Esophagus squamous epithelium (tissue), 5 donors: ENCODE measurements at regions not wholly inside any gene's neighbourhood (a gene's known extent, or its start where the extent isn't known, plus 50 kb on each side); places are given as distances from the start of the nearest gene placed in this dataset.

Experiments
- DNase-seq: peaks from one replicate; lab custom pipeline; 2025; lab: John Stamatoyannopoulos, UW
- H3K27ac ChIP-seq, 4 donors: fragments of 200-600 bp; sonication (generic); one replicate each; pipeline ENCODE4 v1.5.1; 2016 to 2019; ENCODE audit warnings: mild to moderate bottlenecking in 1 of 4
- H3K27me3 ChIP-seq, 4 donors: fragments of 200-600 bp; sonication (generic); 1 replicate in 3 of 4; 2 replicates in 1 of 4; pipeline versions ENCODE4 v1.5.1 to v1.6.0; 2017 to 2021; ENCODE audit warnings: antibody characterized with exemption in 1 of 4
- H3K36me3 ChIP-seq, 3 donors: fragments of 200-600 bp; sonication (generic); one replicate each; pipeline ENCODE4 v1.5.1; 2016 to 2019
- H3K4me1 ChIP-seq, 3 donors: fragments of 200-600 bp; sonication (generic); one replicate each; pipeline ENCODE4 v1.5.1; 2017 to 2019
- H3K4me3 ChIP-seq, 4 donors: fragments of 200-600 bp; sonication (generic); 1 replicate in 3 of 4; 2 replicates in 1 of 4; pipeline ENCODE4 v1.5.1; 2016 to 2019; ENCODE audit warnings: mild to moderate bottlenecking in 2 of 4, moderate library complexity in 1 of 4
- H3K9me3 ChIP-seq, 3 donors: fragments of 200-600 bp; sonication (generic); one replicate each; pipeline ENCODE4 v1.5.1; 2016 to 2019
- CTCF ChIP-seq, 6 experiments: fragments of 450-650 bp in 4 of 6; fragments of 200-600 bp in 2 of 6; sonication (generic) in 2 of 6; IDR thresholded peaks; one replicate each; pipeline ENCODE4 v1.5.1; 2016 to 2019; ENCODE audit warnings: antibody characterized with exemption in 6 of 6, mild to moderate bottlenecking in 4 of 6, moderate library complexity in 4 of 6
- POLR2A ChIP-seq, 4 donors: fragments of 450-650 bp; IDR thresholded peaks; one replicate each; pipeline ENCODE4 v1.6.1; 2017; ENCODE audit warnings: antibody characterized with exemption in 4 of 4, mild to moderate bottlenecking in 4 of 4, moderate library complexity in 3 of 4
- WGBS, 2 donors: methylation state at CpG; one replicate each; pipeline ENCODE4 v1.1.5; 2018; 5-methylcytosine and 5-hydroxymethylcytosine counted together
- intact Hi-C: fragments of 100-400 bp; cut with DNase I; formaldehyde crosslinking; loops from one replicate; pipeline ENCODE4 v1.15.0; 2022
- donor health status: DM: yes; HTN: yes; CAD: no.

- DNase-seq = no peak
- H3K27me3 ChIP-seq = no peaks in the 10 kb centered on the region
Observed at GRCh38 chr10:31596765-31597164, 277.7 kb downstream of the ZEB1 start.

GRCh38 chr10:31595992-31596391, 277.0 kb downstream of the ZEB1 start:
- Histone ChIP-seq H3K36me3 (no peaks in the 10 kb centered on the region), H3K27ac (no peak overlapping the region), H3K27me3 (no peaks in the 10 kb centered on the region), H3K9me3 (no peaks in the 10 kb centered on the region), H3K4me3 (no peak overlapping the region), H3K4me1 (no peaks in the 10 kb centered on the region)
- no peak for DNase-seq
- WGBS, 2 donors = 75 to 77% methylated on average over 3 of the region's 3 CpGs
- TF ChIP-seq POLR2A (IDR thresholded peaks at IDR 0.05) = no peak
- TF ChIP-seq CTCF (IDR thresholded peaks at IDR 0.05) = no peak
- intact Hi-C loops = no loop called here

More at GRCh38 chr10:31596765-31597164, 277.7 kb downstream of the ZEB1 start:
- Histone ChIP-seq H3K4me3 (no peak overlapping the region), H3K9me3 (no peaks in the 10 kb centered on the region), H3K27ac (no peak overlapping the region), H3K36me3 (no peaks in the 10 kb centered on the region), H3K4me1 (no peaks in the 10 kb centered on the region)
- intact Hi-C loops = no loop called here
- 83 to 100% methylated on average over 1 of the region's 2 CpGs for WGBS, 2 donors
- TF ChIP-seq POLR2A (IDR thresholded peaks at IDR 0.05) = no peak

GRCh38 chr10:31594347-31594873, 275.4 kb downstream of the ZEB1 start:
- intact Hi-C loops = no loop called here
- Histone ChIP-seq H3K27me3 (no peaks in the 10 kb centered on the region), H3K9me3 (no peaks in the 10 kb centered on the region), H3K36me3 (no peaks in the 10 kb centered on the region), H3K4me3 (no peak overlapping the region), H3K4me1 (no peaks in the 10 kb centered on the region), H3K27ac (no peak overlapping the region)
- DNase-seq = no peak
- TF ChIP-seq CTCF (IDR thresholded peaks at IDR 0.05) (no peak), POLR2A (IDR thresholded peaks at IDR 0.05) (no peak)
- WGBS, 2 donors = 81 to 88% methylated on average over 1 of the region's 1 CpG

GRCh38 chr10:31593124-31593523, 274.1 kb downstream of the ZEB1 start:
- H3K4me3 ChIP-seq = no peak overlapping the region
- intact Hi-C loops = no loop called here
- H3K9me3 ChIP-seq = no peaks in the 10 kb centered on the region
- no peak overlapping the region for H3K27ac ChIP-seq
- no peak for TF ChIP-seq CTCF (IDR thresholded peaks at IDR 0.05)
- TF ChIP-seq POLR2A (IDR thresholded peaks at IDR 0.05) = no peak
- DNase-seq = no peak
- WGBS, 2 donors = 86% methylated on average over 2 of the region's 2 CpGs
- no peaks in the 10 kb centered on the region for H3K36me3 ChIP-seq
- no peaks in the 10 kb centered on the region for H3K4me1 ChIP-seq
- H3K27me3 ChIP-seq = no peaks in the 10 kb centered on the region

GRCh38 chr10:31591569-31591968, 272.6 kb downstream of the ZEB1 start:
- H3K27me3 ChIP-seq = no peaks in the 10 kb centered on the region
- no peaks in the 10 kb centered on the region for H3K36me3 ChIP-seq
- H3K4me3 ChIP-seq = no peak overlapping the region
- intact Hi-C loops = no loop called here
- no peaks in the 10 kb centered on the region for H3K4me1 ChIP-seq
- H3K27ac ChIP-seq = no peak overlapping the region
- DNase-seq = no peak
- H3K9me3 ChIP-seq = no peaks in the 10 kb centered on the region
- no peak for TF ChIP-seq POLR2A (IDR thresholded peaks at IDR 0.05)
- TF ChIP-seq CTCF (IDR thresholded peaks at IDR 0.05) = no peak
